HG03354 (cell line): ENCODE measurements at regions not wholly inside any gene's neighbourhood (a gene's known extent, or its start where the extent isn't known, plus 50 kb on each side); places are given as distances from the start of the nearest gene placed in this dataset.

Experiments used
- ATAC-seq: cut with Tn5 transposase; IDR thresholded peaks from one replicate; pipeline ENCODE4 v1.9.1; 2021; ENCODE audit warnings: mild to moderate bottlenecking; ENCODE audit not compliant: unreplicated experiment, poor library complexity, severe bottlenecking

DNA sequence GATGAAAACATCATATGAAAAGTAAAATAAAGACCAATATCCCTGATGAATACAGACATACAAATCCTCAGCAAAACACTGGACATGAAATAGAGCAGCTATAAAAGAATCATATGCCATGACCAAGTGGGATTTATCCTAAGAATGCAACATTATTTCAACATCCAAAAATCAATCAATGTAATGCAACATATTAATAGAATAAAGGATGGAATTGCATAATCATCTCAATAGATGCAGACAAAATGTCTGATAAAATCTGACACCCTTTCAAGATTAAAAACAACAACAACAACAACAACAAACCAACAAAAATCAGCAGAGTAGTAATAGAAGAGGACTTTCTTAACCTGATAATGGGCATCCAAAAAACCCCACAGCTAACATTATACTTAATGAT lies 63.8 kb upstream of the IL1R1 start:
- ATAC-seq = no peak

GRCh38 chr2:102080451-102081242 lies 61.9 kb upstream of the IL1R1 start:
- ATAC-seq = peak; percentile 55

DNA sequence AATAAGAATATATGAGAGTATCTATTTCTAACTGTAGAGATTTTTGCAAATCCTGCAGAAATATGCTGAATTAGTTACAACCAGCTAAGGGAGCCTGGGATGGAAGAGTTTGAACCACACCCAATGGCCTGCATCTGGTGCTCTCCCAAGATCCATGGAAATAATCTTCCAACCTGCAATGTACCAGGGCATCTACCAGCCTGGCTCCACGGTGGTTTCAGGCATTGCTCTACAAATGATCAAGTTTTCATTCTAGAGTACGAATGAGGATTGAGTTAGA lies 61.4 kb upstream of the IL1R1 start:
- no peak for ATAC-seq

GRCh38 chr2:102081606-102082005 lies 60.9 kb upstream of the IL1R1 start:
- no peak for ATAC-seq

DNA sequence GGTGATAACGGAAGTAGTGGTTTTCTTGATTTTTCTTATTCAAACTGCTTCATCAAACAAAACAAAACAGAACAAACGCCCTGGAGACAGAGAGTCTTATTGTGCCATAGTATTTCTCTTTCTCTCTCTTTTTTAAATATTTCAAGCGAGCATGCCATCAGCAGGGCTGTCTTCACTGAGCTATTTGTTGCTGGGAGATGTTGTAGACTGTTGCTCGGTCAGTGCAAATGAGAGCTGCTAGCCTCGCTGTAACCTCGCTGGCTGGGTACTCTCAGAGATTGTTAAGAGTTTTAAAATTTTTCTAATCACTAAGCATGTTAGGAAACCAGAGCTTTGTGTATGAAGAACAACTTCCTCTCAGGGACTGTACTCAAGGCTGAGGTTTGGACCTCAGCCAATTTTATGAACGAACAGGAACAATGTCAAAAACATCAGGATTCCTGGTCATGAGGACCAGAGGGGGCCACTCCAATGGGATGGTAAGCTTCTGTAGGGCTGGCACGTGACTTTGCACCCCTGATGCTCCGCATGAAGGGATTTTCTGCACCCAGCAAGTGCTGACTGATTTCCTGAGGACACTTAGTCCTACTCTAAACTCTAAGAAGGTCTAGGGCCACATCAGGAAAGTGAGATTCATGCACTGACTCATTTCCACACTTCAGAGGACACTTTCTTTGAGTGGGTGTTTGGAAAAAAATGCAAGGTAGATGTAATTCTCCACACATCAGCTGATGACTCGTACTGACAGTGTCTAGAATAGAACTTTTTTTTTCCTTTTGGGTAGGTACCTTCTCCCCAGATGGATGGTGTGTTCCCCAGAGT lies 59.8 kb upstream of the IL1R1 start:
- peak; percentile 82 for ATAC-seq

GRCh38 chr2:102083393-102083703 lies 59.2 kb upstream of the IL1R1 start:
- no peak for ATAC-seq

DNA sequence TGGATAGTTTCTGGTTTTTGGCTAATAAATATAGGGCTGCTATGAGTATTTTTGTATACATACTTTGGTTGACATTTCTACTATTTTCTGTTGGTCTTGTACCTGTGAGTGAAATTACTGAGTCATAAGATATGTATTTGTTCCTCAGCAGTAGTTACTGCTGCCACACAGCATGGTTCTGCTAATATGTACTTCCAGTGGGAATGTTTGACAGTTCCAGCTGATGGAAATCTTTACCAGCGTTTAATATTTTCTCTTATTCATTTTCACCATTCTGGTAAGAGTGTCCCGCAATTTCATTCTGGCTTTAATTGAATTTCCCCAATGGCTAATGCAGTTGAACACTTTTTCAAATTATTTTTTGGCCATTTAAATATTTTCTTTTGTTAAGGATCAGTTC lies 57.9 kb upstream of the IL1R1 start:
- ATAC-seq = no peak

DNA sequence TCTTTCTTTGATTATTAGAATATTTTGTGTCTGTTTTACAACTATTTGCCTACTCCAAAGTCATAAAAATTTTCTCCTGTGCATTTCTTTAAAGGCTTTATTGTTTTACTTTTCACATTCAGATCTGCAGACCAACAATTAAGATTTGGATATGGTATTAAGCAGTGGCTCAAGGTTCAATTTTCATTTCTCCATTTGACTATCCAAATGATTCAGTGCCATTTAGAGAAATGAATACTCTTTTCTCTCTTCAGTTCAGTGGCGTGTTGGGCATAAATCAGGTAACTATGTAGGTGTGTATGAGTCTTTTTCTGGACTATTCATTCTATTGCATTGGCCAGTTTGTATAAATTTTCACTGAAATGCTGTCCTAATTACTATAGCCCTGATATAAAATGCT lies 57.3 kb upstream of the IL1R1 start:
- no peak for ATAC-seq

GRCh38 chr2:102086150-102086872 lies 56.2 kb upstream of the IL1R1 start:
- no peak for ATAC-seq

DNA sequence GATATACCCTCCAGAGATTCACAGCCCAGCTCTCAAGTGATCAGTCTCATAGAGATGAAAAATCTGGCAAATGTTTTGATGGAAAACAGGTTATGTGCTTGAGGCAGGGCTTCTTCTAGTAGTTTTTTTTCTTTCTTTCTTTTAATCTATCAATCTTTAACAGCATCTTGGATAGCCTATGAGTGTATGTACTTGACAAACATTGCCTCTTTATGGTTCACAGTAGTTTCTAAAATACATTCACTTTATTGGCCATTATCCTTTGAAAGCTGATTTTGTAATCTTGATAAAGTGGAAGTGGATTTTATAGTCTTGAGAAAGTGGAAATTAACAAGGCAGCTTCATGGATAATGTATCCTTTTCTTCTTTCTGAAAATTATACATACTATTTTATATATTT lies 51.4 kb upstream of the IL1R1 start:
- no peak for ATAC-seq

DNA sequence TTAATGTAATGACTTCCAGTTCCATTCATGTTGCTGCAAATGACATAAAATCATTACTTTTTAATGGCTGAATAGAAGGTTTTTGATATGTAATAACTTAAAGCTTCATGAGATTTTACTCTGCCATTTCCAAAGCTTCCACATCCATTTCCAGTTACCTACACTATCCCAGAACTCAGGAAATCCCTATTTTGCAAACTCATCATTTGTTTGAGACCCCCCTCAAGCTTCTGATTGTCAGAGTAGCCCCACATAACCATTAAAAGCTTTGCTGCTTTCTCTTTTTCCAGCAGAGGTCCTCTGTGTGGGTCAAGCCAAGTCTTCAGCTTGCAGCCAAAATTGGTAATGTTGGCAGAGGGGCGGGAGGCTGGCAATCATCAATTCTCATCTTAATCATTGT lies 50.6 kb upstream of the IL1R1 start:
- no peak for ATAC-seq

- ATAC-seq = no peak
Measured at GRCh38 chr2:102092535-102092934, 50.0 kb upstream of the IL1R1 start.
